WTC11 (cell line): ENCODE measurements at regions not wholly inside any gene's neighbourhood (a gene's known extent, or its start where the extent isn't known, plus 50 kb on each side); places are given as distances from the start of the nearest gene placed in this dataset.

ENCODE experiments used
- ATAC-seq: fragments of 200-7000 bp; cut with Tn5 transposase; 2 replicates; pipeline ENCODE4 v1.10.0; 2021; ENCODE audit warnings: mild to moderate bottlenecking, moderate library complexity
- CTCF ChIA-PET: fragments of 300-600 bp; sonication (Branson Sonifier 250); formaldehyde crosslinking; loops from one replicate; lab custom pipeline; 2021; ENCODE audit warnings: antibody characterized with exemption; lab: Charles Lee
- POLR2A ChIA-PET: fragments of 350-600 bp; sonication (Branson Sonifier 250); formaldehyde crosslinking; loops from one replicate; lab custom pipeline; 2021; ENCODE audit warnings: antibody characterized with exemption; lab: Charles Lee
- DNase-seq: peaks from one replicate; pipeline ENCODE4 v3.0.0; 2021; ENCODE audit warnings: low spot score
- H3K27ac Mint-ChIP-seq: 2 replicates; pipeline ENCODE4 v1.8.0; 2021; ENCODE audit warnings: mixed read lengths
- H3K27me3 Mint-ChIP-seq: 2 replicates; pipeline ENCODE4 v1.8.0; 2021; ENCODE audit warnings: low read depth, mild to moderate bottlenecking, moderate library complexity, mixed read lengths
- H3K36me3 Mint-ChIP-seq: 2 replicates; pipeline ENCODE4 v1.8.0; 2021; ENCODE audit warnings: mixed read lengths
- H3K4me1 Mint-ChIP-seq: 2 replicates; pipeline ENCODE4 v1.8.0; 2022; ENCODE audit warnings: mixed read lengths
- H3K4me3 Mint-ChIP-seq: 2 replicates; pipeline ENCODE4 v1.8.0; 2021; ENCODE audit warnings: mild to moderate bottlenecking, moderate library complexity, mixed read lengths
- H3K9me3 Mint-ChIP-seq: 2 replicates; pipeline ENCODE4 v1.8.0; 2021; ENCODE audit warnings: mixed read lengths
- ELF4 ChIP-seq: sonication (generic); formaldehyde crosslinking; IDR thresholded peaks from 2 replicates; pipeline ENCODE4 v1.8.1; 2022; ENCODE audit warnings: low read depth, mild to moderate bottlenecking, moderate library complexity, missing genetic modification reagents
- EMX1 ChIP-seq: fragments of 250-450 bp; sonication (Bioruptor Pico); IDR thresholded peaks from 2 replicates; pipeline ENCODE4 v1.8.0; 2021; ENCODE audit warnings: mild to moderate bottlenecking
- FOXJ3 ChIP-seq: sonication (generic); formaldehyde crosslinking; IDR thresholded peaks from 2 replicates; pipeline ENCODE4 v1.9.0; 2021; ENCODE audit warnings: missing genetic modification reagents, mild to moderate bottlenecking, borderline replicate concordance
- JAZF1 ChIP-seq: fragments of 250-450 bp; sonication (Bioruptor Pico); IDR thresholded peaks from 2 replicates; pipeline ENCODE4 v1.9.0; 2021; ENCODE audit warnings: moderate library complexity, mild to moderate bottlenecking, inconsistent platforms
- JUN ChIP-seq: sonication (generic); formaldehyde crosslinking; IDR thresholded peaks from 2 replicates; pipeline ENCODE4 v1.8.0; 2023; ENCODE audit warnings: mild to moderate bottlenecking, missing genetic modification reagents
- NFE2L1 ChIP-seq: sonication (generic); formaldehyde crosslinking; IDR thresholded peaks from 2 replicates; pipeline ENCODE4 v1.8.1; 2023; ENCODE audit warnings: missing genetic modification reagents
- RELA ChIP-seq: sonication (generic); formaldehyde crosslinking; IDR thresholded peaks from 2 replicates; pipeline ENCODE4 v1.8.1; 2022; ENCODE audit warnings: missing genetic modification reagents, mild to moderate bottlenecking, borderline replicate concordance
- TP53 ChIP-seq: sonication (generic); formaldehyde crosslinking; IDR thresholded peaks from 2 replicates; pipeline ENCODE4 v1.8.1; 2023; ENCODE audit warnings: mild to moderate bottlenecking, missing genetic modification reagents
- ZBTB21 ChIP-seq: sonication (generic); formaldehyde crosslinking; IDR thresholded peaks from 2 replicates; pipeline ENCODE4 v1.8.1; 2023; ENCODE audit warnings: mild to moderate bottlenecking, missing genetic modification reagents, borderline replicate concordance
- ZNF317 ChIP-seq: sonication (generic); formaldehyde crosslinking; IDR thresholded peaks from 2 replicates; pipeline ENCODE4 v1.8.1; 2023; ENCODE audit warnings: low read depth, mild to moderate bottlenecking, moderate library complexity, missing genetic modification reagents, borderline replicate concordance
- ZNF396 ChIP-seq: fragments of 250-450 bp; sonication (Bioruptor Pico); IDR thresholded peaks from 2 replicates; pipeline ENCODE4 v1.8.0; 2021; ENCODE audit warnings: mild to moderate bottlenecking, moderate library complexity, borderline replicate concordance
- ZNF671 ChIP-seq: fragments of 250-450 bp; sonication (Bioruptor Pico); IDR thresholded peaks from 2 replicates; pipeline ENCODE4 v1.8.0; 2021; ENCODE audit warnings: mild to moderate bottlenecking
- TF ChIP-seq, protein P1 (sequence below): sonication (generic); formaldehyde crosslinking; IDR thresholded peaks from 2 replicates; pipeline ENCODE4 v1.8.1; 2023; ENCODE audit warnings: mild to moderate bottlenecking, missing genetic modification reagents, borderline replicate concordance
- TF ChIP-seq, protein P2 (sequence below): sonication (generic); formaldehyde crosslinking; IDR thresholded peaks from 2 replicates; pipeline ENCODE4 v1.8.1; 2022; ENCODE audit warnings: low read depth, missing genetic modification reagents, borderline replicate concordance
- TF ChIP-seq, protein P3 (sequence below): sonication (generic); formaldehyde crosslinking; IDR thresholded peaks from 2 replicates; pipeline ENCODE4 v1.8.0; 2023; ENCODE audit warnings: mild to moderate bottlenecking, missing genetic modification reagents
- TF ChIP-seq, protein P4 (sequence below): fragments of 250-450 bp; sonication (Bioruptor Pico); IDR thresholded peaks from 2 replicates; pipeline ENCODE4 v1.9.0; 2021; ENCODE audit warnings: mild to moderate bottlenecking
- TF ChIP-seq, protein P5 (sequence below): sonication (generic); formaldehyde crosslinking; IDR thresholded peaks from 2 replicates; pipeline ENCODE4 v1.8.0; 2022; ENCODE audit warnings: mild to moderate bottlenecking, missing genetic modification reagents
- TF ChIP-seq, protein P6 (sequence below): sonication (generic); formaldehyde crosslinking; IDR thresholded peaks from 2 replicates; pipeline ENCODE4 v1.8.1; 2022; ENCODE audit warnings: missing genetic modification reagents, borderline replicate concordance

DNA sequence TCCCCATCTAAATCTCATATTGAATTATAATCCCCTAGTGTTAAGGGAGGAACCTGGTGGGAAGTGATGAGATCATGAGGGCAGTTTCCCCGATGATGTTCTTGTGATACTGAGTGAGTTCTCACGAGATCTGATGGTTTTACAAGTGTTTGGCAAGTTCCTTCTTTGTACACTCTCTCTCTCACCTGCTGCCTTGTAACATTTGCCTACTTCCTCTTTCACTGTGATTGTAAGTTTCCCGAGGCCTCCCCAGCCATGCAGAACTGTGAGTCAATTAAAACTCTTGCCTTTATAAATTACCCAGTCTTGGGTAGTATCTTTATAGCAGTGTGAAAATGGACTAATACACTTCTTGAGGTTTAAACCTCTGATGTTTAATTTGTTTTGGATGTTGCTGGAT lies 177.5 kb downstream of the CD8B2 start (continued):
- TF ChIP-seq, protein P1, sequence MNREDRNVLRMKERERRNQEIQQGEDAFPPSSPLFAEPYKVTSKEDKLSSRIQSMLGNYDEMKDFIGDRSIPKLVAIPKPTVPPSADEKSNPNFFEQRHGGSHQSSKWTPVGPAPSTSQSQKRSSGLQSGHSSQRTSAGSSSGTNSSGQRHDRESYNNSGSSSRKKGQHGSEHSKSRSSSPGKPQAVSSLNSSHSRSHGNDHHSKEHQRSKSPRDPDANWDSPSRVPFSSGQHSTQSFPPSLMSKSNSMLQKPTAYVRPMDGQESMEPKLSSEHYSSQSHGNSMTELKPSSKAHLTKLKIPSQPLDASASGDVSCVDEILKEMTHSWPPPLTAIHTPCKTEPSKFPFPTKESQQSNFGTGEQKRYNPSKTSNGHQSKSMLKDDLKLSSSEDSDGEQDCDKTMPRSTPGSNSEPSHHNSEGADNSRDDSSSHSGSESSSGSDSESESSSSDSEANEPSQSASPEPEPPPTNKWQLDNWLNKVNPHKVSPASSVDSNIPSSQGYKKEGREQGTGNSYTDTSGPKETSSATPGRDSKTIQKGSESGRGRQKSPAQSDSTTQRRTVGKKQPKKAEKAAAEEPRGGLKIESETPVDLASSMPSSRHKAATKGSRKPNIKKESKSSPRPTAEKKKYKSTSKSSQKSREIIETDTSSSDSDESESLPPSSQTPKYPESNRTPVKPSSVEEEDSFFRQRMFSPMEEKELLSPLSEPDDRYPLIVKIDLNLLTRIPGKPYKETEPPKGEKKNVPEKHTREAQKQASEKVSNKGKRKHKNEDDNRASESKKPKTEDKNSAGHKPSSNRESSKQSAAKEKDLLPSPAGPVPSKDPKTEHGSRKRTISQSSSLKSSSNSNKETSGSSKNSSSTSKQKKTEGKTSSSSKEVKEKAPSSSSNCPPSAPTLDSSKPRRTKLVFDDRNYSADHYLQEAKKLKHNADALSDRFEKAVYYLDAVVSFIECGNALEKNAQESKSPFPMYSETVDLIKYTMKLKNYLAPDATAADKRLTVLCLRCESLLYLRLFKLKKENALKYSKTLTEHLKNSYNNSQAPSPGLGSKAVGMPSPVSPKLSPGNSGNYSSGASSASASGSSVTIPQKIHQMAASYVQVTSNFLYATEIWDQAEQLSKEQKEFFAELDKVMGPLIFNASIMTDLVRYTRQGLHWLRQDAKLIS (CRISPR knock-in tag): no peak
- TF ChIP-seq, protein P2, sequence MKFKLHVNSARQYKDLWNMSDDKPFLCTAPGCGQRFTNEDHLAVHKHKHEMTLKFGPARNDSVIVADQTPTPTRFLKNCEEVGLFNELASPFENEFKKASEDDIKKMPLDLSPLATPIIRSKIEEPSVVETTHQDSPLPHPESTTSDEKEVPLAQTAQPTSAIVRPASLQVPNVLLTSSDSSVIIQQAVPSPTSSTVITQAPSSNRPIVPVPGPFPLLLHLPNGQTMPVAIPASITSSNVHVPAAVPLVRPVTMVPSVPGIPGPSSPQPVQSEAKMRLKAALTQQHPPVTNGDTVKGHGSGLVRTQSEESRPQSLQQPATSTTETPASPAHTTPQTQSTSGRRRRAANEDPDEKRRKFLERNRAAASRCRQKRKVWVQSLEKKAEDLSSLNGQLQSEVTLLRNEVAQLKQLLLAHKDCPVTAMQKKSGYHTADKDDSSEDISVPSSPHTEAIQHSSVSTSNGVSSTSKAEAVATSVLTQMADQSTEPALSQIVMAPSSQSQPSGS (CRISPR knock-in tag): no peak
- TF ChIP-seq NFE2L1: no peak
- TF ChIP-seq, protein P3, sequence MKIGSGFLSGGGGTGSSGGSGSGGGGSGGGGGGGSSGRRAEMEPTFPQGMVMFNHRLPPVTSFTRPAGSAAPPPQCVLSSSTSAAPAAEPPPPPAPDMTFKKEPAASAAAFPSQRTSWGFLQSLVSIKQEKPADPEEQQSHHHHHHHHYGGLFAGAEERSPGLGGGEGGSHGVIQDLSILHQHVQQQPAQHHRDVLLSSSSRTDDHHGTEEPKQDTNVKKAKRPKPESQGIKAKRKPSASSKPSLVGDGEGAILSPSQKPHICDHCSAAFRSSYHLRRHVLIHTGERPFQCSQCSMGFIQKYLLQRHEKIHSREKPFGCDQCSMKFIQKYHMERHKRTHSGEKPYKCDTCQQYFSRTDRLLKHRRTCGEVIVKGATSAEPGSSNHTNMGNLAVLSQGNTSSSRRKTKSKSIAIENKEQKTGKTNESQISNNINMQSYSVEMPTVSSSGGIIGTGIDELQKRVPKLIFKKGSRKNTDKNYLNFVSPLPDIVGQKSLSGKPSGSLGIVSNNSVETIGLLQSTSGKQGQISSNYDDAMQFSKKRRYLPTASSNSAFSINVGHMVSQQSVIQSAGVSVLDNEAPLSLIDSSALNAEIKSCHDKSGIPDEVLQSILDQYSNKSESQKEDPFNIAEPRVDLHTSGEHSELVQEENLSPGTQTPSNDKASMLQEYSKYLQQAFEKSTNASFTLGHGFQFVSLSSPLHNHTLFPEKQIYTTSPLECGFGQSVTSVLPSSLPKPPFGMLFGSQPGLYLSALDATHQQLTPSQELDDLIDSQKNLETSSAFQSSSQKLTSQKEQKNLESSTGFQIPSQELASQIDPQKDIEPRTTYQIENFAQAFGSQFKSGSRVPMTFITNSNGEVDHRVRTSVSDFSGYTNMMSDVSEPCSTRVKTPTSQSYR (CRISPR knock-in tag): no peak
- no peak for TF ChIP-seq EMX1 (CRISPR knock-in tag)
- TF ChIP-seq ZNF317: no peak
- TF ChIP-seq, protein P4, sequence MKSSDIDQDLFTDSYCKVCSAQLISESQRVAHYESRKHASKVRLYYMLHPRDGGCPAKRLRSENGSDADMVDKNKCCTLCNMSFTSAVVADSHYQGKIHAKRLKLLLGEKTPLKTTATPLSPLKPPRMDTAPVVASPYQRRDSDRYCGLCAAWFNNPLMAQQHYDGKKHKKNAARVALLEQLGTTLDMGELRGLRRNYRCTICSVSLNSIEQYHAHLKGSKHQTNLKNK: no peak
- TF ChIP-seq, protein P5, sequence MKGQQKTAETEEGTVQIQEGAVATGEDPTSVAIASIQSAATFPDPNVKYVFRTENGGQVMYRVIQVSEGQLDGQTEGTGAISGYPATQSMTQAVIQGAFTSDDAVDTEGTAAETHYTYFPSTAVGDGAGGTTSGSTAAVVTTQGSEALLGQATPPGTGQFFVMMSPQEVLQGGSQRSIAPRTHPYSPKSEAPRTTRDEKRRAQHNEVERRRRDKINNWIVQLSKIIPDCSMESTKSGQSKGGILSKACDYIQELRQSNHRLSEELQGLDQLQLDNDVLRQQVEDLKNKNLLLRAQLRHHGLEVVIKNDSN: no peak
- no peak for TF ChIP-seq ZNF671
- no peak for TF ChIP-seq JUN (CRISPR knock-in tag)
- TF ChIP-seq FOXJ3: no peak
- no peak for TF ChIP-seq ZNF396 (CRISPR knock-in tag)
- TF ChIP-seq, protein P6, sequence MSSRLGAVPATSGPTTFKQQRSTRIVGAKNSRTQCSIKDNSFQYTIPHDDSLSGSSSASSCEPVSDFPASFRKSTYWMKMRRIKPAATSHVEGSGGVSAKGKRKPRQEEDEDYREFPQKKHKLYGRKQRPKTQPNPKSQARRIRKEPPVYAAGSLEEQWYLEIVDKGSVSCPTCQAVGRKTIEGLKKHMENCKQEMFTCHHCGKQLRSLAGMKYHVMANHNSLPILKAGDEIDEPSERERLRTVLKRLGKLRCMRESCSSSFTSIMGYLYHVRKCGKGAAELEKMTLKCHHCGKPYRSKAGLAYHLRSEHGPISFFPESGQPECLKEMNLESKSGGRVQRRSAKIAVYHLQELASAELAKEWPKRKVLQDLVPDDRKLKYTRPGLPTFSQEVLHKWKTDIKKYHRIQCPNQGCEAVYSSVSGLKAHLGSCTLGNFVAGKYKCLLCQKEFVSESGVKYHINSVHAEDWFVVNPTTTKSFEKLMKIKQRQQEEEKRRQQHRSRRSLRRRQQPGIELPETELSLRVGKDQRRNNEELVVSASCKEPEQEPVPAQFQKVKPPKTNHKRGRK (CRISPR knock-in tag): no peak

DNA sequence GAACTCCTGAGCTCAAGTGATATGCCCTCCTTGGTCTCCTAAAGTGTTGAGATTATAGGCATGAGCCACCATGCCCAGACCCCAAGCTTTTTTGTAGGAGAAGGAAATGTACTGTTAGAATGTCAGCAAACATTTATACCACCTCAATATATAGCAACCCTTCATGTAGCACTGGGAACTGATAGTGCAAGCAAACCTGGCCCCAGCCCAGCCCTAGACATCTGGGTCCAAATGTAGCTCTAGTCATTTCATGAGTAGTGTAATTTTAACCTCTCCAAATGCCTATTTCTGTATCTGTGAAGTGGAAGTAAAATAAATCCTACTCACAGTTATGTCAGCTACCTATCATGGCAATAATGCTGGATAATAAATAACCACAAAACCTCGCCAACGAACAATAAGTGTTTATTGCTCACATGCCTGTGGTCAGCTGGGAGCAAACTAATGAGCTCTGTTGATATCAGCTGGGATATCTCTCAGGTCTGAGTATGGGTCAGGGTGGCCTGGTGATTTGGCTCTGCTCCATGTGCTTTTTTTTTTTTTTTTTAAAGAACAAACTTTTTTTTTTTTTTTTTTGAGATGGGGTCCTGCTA lies 180.4 kb downstream of the CD8B2 start:
- ATAC-seq (no peak), DNase-seq (no peak)
- H3K36me3 Mint-ChIP-seq: peaks cover 63% of the 10 kb centered on the region
- H3K27ac Mint-ChIP-seq: no peak overlapping the region
- H3K4me1 Mint-ChIP-seq: no peaks in the 10 kb centered on the region
- CTCF ChIA-PET: no interaction called here
- no peak overlapping the region for H3K4me3 Mint-ChIP-seq
- peaks cover 6% of the 10 kb centered on the region; the same call in 1 of the 2 replicates for H3K27me3 Mint-ChIP-seq
- peaks cover 87% of the 10 kb centered on the region for H3K9me3 Mint-ChIP-seq
- POLR2A ChIA-PET: no interaction called here
- no peak for TF ChIP-seq RELA
- no peak for TF ChIP-seq TP53 (CRISPR knock-in tag)
- no peak for TF ChIP-seq JAZF1 (CRISPR knock-in tag)
- TF ChIP-seq, protein P2 (CRISPR knock-in tag): no peak
- TF ChIP-seq ZBTB21 (CRISPR knock-in tag): no peak
- TF ChIP-seq, protein P1 (CRISPR knock-in tag): no peak
- no peak for TF ChIP-seq ZNF317
- no peak for TF ChIP-seq ELF4 (CRISPR knock-in tag)
